GM10248 (cell line): ENCODE measurements at regions not wholly inside any gene's neighbourhood (a gene's known extent, or its start where the extent isn't known, plus 50 kb on each side); places are given as distances from the start of the nearest gene placed in this dataset.

Experiments
- CTCF ChIA-PET: fragments of 300-600 bp; sonication (Branson Sonifier 250); formaldehyde crosslinking; extraction: SDS; loops from one replicate; lab custom pipeline; 2021; ENCODE audit warnings: antibody characterized with exemption; lab: Yijun Ruan, JAX
- POLR2A ChIA-PET: fragments of 350-650 bp; sonication (Branson Sonifier 250); formaldehyde crosslinking; extraction: SDS; loops from one replicate; lab custom pipeline; 2020; ENCODE audit warnings: antibody characterized with exemption; lab: Yijun Ruan, JAX
- DNase-seq: peaks from one replicate; pipeline ENCODE4 v3.0.0; 2012; ENCODE audit errors: extremely low spot score
- CTCF ChIP-seq: IDR thresholded peaks from 2 replicates; pipeline ENCODE4 v1.5.1; 2012; ENCODE audit warnings: mild to moderate bottlenecking, low read depth; ENCODE audit errors: extremely low read depth, missing control alignments, control extremely low read depth

DNA sequence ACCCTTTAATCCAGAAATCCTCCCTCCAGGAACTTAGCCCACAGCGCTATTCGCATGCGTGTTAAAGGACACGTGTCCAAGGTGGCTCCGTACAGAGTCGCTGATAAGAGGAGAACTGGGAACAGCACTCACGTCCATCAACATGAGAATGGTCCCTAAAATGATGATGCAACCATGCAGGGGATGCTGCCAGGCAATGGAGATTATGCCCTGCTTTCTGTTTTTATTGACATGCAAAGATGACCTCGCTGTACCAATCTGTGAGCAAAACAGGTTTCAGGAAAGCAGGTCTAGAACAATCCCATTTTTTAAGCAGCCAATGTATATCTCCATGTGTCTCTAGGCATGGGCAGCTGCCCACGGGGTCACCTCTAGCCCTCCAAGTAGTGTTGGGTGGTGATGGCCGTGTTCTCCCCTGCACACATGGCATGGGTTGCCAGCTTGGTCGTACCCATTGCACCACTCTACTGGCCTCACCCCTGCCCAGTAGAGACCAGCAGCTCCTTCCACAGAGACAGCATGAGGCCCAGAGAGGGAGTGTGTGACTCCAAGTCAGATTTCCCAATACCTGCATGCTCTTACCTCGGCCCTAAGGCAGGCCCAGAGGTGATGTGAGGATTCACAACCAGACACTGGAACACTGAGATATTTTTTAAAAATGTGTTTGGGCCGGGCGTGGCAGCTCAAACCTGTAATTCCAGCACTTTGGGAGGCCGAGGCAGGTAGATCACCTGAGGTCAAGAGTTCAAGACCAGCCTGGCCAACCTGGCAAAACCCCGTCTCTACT lies 68.3 kb upstream of the LINC01488 start:
- CTCF ChIA-PET = no interaction called here
- POLR2A ChIA-PET = no interaction called here
- no peak for TF ChIP-seq CTCF

GRCh38 chr11:69413993-69414392 lies 67.5 kb upstream of the LINC01488 start:
- TF ChIP-seq CTCF = no peak
- ChIA-PET CTCF (no interaction called here), POLR2A (no interaction called here)
- DNase-seq = no peak

More for the DNA sequence above, 68.3 kb upstream of the LINC01488 start:
- no peak for DNase-seq

DNA sequence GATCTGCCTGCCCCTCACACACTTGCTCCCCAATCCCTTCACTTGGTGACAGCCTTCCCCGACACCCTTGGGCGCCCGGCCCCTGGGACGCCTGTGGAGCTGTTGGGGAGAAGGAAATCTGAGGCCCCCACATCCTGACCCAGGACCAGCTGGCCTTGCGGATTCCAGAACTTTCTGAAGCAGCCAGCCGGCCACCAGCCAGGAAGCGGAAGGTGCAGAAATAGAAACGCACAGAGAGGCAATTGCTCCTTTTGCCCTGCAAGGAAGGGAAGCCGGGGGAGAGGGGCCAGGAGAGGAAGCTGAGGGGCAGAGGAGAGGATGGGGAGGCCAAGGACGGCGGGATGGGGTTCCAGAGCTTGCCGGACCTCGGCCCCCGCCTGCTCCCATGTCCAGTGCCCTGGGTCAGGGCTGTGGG lies 66.7 kb upstream of the LINC01488 start:
- TF ChIP-seq CTCF = no peak
- no peak for DNase-seq
- POLR2A ChIA-PET = no interaction called here
- CTCF ChIA-PET = no interaction called here

DNA sequence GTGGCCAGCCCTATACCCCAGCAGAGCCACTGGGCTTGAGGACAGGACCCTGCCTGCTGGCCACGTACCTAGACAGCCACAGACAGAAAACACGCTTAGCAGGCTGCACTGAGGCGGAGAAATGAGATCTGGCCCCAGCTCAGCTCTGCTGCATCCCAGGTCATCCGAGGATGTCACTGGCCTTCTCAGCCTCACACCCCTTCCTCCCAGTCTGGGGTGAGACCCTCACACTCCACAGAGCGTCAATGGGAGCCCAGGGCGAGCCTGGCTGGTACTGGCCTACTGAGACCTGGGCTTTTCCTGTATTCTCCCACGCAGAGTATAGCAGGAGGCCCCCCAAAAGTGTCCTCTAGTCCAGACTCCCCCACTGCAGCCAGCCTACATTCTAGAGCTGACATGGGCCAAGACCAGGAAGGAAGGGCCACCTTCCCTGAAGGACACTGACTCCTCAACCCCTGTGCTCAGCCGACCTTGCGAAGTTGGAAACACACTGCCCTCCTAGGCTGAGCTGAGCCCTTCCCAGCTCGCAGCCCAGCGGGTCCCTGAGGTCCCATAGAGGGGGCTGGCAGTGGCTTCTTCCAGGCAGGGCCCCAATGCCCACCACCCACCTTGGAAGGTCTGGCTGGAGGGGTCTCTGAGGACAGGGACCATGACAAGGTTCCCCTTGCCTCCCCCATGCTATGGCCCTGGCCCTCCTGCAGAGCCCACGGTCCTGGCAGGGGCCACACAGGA lies 65.9 kb upstream of the LINC01488 start:
- TF ChIP-seq CTCF = no peak
- ChIA-PET CTCF (no interaction called here), POLR2A (no interaction called here)
- no peak for DNase-seq

GRCh38 chr11:69416143-69416515 lies 65.3 kb upstream of the LINC01488 start:
- POLR2A ChIA-PET = no interaction called here
- no peak for DNase-seq

More at GRCh38 chr11:69416143-69416515, 65.3 kb upstream of the LINC01488 start:
- CTCF ChIA-PET = no interaction called here
- no peak for TF ChIP-seq CTCF
